Prostate gland (tissue), 2 donors: ENCODE measurements at regions not wholly inside any gene's neighbourhood (a gene's known extent, or its start where the extent isn't known, plus 50 kb on each side); places are given as distances from the start of the nearest gene placed in this dataset.

Source experiments
- DNase-seq: peaks from one replicate; pipeline ENCODE4 v3.0.0-alpha.2; 2019; ENCODE audit warnings: low spot score
- H3K27ac ChIP-seq, 2 donors: fragments of 200-600 bp; sonication (generic); 2 replicates each; pipeline ENCODE4 v1.5.1; 2017 to 2019
- H3K27me3 ChIP-seq: fragments of 200-600 bp; sonication (generic); replicated peaks from 2 replicates; pipeline ENCODE4 v1.5.1; 2019; ENCODE audit not compliant: insufficient read depth
- H3K36me3 ChIP-seq, 2 donors: fragments of 200-600 bp; sonication (generic); 1 replicate in 1 of 2; 2 replicates in 1 of 2; pipeline versions ENCODE4 v1.5.1 to v1.8.1; 2017 to 2019
- H3K4me1 ChIP-seq: fragments of 200-600 bp; sonication (generic); replicated peaks from 2 replicates; pipeline ENCODE4 v1.5.1; 2019
- H3K4me3 ChIP-seq, 2 donors: fragments of 200-600 bp; sonication (generic); 2 replicates each; pipeline ENCODE4 v1.5.1; 2017 to 2019
- H3K9me3 ChIP-seq: fragments of 200-600 bp; sonication (generic); 2 replicates; pipeline ENCODE4 v1.5.1; 2017
- CTCF ChIP-seq, 4 experiments: fragments of 200-600 bp in 2 of 4; fragments of 450-650 bp in 2 of 4; sonication (generic) in 2 of 4; IDR thresholded peaks; 1 replicate in 3 of 4; 2 replicates in 1 of 4; pipeline ENCODE4 v1.5.1; 2016 to 2019; ENCODE audit warnings: antibody characterized with exemption in 4 of 4, mild to moderate bottlenecking in 2 of 4, moderate library complexity in 2 of 4
- POLR2A ChIP-seq: fragments of 450-650 bp; IDR thresholded peaks from one replicate; pipeline ENCODE4 v1.6.1; 2016; ENCODE audit warnings: antibody characterized with exemption, mild to moderate bottlenecking
- POLR2AphosphoS5 ChIP-seq: sonication (generic); formaldehyde crosslinking; IDR thresholded peaks from one replicate; pipeline ENCODE4 v1.6.1; 2017; ENCODE audit warnings: antibody characterized with exemption
- WGBS: methylation state at CpG from one replicate; pipeline ENCODE4 v1.1.5; 2018; 5-methylcytosine and 5-hydroxymethylcytosine counted together
- intact Hi-C: fragments of 100-400 bp; cut with DNase I; formaldehyde crosslinking; loops from one replicate; pipeline ENCODE4 v1.14.2; 2022

GRCh38 chr18:75525331-75525730, 97.8 kb upstream of the SMIM21 start:
- DNase-seq, result no peak
- H3K9me3 ChIP-seq, result no peaks in the 10 kb centered on the region
- WGBS, result 94% methylated on average over 7 of the region's 7 CpGs
- TF ChIP-seq POLR2A (no peak), POLR2AphosphoS5 (no peak), CTCF (IDR thresholded peaks at IDR 0.05) (no peak)
- H3K4me3 ChIP-seq, result no peak overlapping the region
- no peaks in the 10 kb centered on the region for H3K36me3 ChIP-seq
- H3K27ac ChIP-seq, result no peak overlapping the region
- no peaks in the 10 kb centered on the region for H3K4me1 ChIP-seq
- intact Hi-C loops, result no loop called here
- no peaks in the 10 kb centered on the region for H3K27me3 ChIP-seq

- Histone ChIP-seq H3K4me1 (no peaks in the 10 kb centered on the region), H3K4me3 (no peak overlapping the region), H3K9me3 (no peaks in the 10 kb centered on the region), H3K27me3 (no peaks in the 10 kb centered on the region), H3K27ac (no peak overlapping the region), H3K36me3 (no peaks in the 10 kb centered on the region)
- intact Hi-C loops, result no loop called here
- TF ChIP-seq CTCF (IDR thresholded peaks at IDR 0.05), result no peak
- no peak for TF ChIP-seq POLR2A
- no peak for TF ChIP-seq POLR2AphosphoS5
- no peak for DNase-seq
- 95% methylated on average over 7 of the region's 7 CpGs for WGBS
These were observed 97.3 kb upstream of the SMIM21 start for GRCh38 chr18:75524841-75525240.

GRCh38 chr18:75524181-75524580, 96.7 kb upstream of the SMIM21 start:
- WGBS, result 95% methylated on average over 8 of the region's 8 CpGs
- DNase-seq, result no peak
- TF ChIP-seq POLR2AphosphoS5 (no peak), POLR2A (no peak), CTCF (IDR thresholded peaks at IDR 0.05) (no peak)
- Histone ChIP-seq H3K9me3 (no peaks in the 10 kb centered on the region), H3K36me3 (no peaks in the 10 kb centered on the region), H3K4me1 (no peaks in the 10 kb centered on the region), H3K27ac (no peak overlapping the region), H3K27me3 (no peaks in the 10 kb centered on the region), H3K4me3 (no peak overlapping the region)
- intact Hi-C loops, result no loop called here

- no peak overlapping the region for H3K27ac ChIP-seq
- H3K36me3 ChIP-seq, result no peaks in the 10 kb centered on the region
- H3K27me3 ChIP-seq, result no peaks in the 10 kb centered on the region
- TF ChIP-seq POLR2AphosphoS5 (no peak), POLR2A (no peak), CTCF (IDR thresholded peaks at IDR 0.05) (no peak)
- intact Hi-C loops, result no loop called here
- H3K4me1 ChIP-seq, result no peaks in the 10 kb centered on the region
- DNase-seq, result no peak
- 80% methylated on average over 12 of the region's 12 CpGs for WGBS
- H3K4me3 ChIP-seq, result no peak overlapping the region
- no peaks in the 10 kb centered on the region for H3K9me3 ChIP-seq
These were observed 94.3 kb upstream of the SMIM21 start for GRCh38 chr18:75521816-75522215.

- Histone ChIP-seq H3K4me3 (no peak overlapping the region), H3K9me3 (no peaks in the 10 kb centered on the region), H3K27me3 (no peaks in the 10 kb centered on the region), H3K27ac (no peak overlapping the region), H3K4me1 (no peaks in the 10 kb centered on the region), H3K36me3 (no peaks in the 10 kb centered on the region)
- DNase-seq, result no peak
- TF ChIP-seq POLR2AphosphoS5 (no peak), POLR2A (no peak), CTCF (IDR thresholded peaks at IDR 0.05) (no peak)
- intact Hi-C loops, result no loop called here
- 97% methylated on average over 3 of the region's 3 CpGs for WGBS
These were observed 90.5 kb upstream of the SMIM21 start for GRCh38 chr18:75518007-75518406.
